Neural cell (in vitro differentiated cells): ENCODE measurements at regions not wholly inside any gene's neighbourhood (a gene's known extent, or its start where the extent isn't known, plus 50 kb on each side); places are given as distances from the start of the nearest gene placed in this dataset.

Source experiments
- H2AFZ ChIP-seq: fragments of 200-600, 300-800 bp; sonication (generic), shearing (Covaris generic); 2 replicates; pipeline ENCODE4 v1.6.0; 2014; ENCODE audit warnings: low read depth, mild to moderate bottlenecking, antibody characterized with exemption, low read length, moderate library complexity
- H3F3A ChIP-seq: fragments of 200-600 bp; shearing (Covaris generic); 2 replicates; pipeline ENCODE4 v1.6.1; 2016; ENCODE audit warnings: mild to moderate bottlenecking, moderate library complexity, mixed read lengths, antibody characterized with exemption, low read length; ENCODE audit not compliant: insufficient read depth, poor library complexity, severe bottlenecking
- H3K27ac ChIP-seq: fragments of 200-600, 300-800 bp; sonication (generic), shearing (Covaris generic); 2 replicates; pipeline ENCODE4 v1.5.1; 2014; ENCODE audit warnings: mild to moderate bottlenecking, low read length, moderate library complexity
- H3K27me3 ChIP-seq: fragments of 300-800, 200-600 bp; sonication (generic), shearing (Covaris generic); 2 replicates; pipeline ENCODE4 v1.6.0; 2014; ENCODE audit warnings: mild to moderate bottlenecking, low read depth, low read length, moderate library complexity; ENCODE audit not compliant: insufficient read depth
- H3K36me3 ChIP-seq: fragments of 300-800, 200-600 bp; sonication (generic), shearing (Covaris generic); 2 replicates; pipeline ENCODE4 v1.5.1; 2014; ENCODE audit warnings: mild to moderate bottlenecking, antibody characterized with exemption, low read length, moderate library complexity; ENCODE audit not compliant: insufficient read depth
- H3K4me2 ChIP-seq: fragments of 300-800, 200-600 bp; sonication (generic), shearing (Covaris generic); 2 replicates; pipeline ENCODE4 v1.6.0; 2014; ENCODE audit warnings: mild to moderate bottlenecking, low read length
- H3K4me3 ChIP-seq: fragments of 300-800, 200-600 bp; sonication (generic), shearing (Covaris generic); 2 replicates; pipeline ENCODE4 v1.5.1; 2014; ENCODE audit warnings: mild to moderate bottlenecking, low read length, moderate library complexity
- H3K79me2 ChIP-seq: fragments of 200-600 bp; shearing (Covaris generic); replicated peaks from 2 replicates; pipeline ENCODE4 v1.6.0; 2014; ENCODE audit warnings: mild to moderate bottlenecking, low read length, moderate library complexity; ENCODE audit not compliant: insufficient read depth
- H3K9ac ChIP-seq: fragments of 300-800, 200-600 bp; sonication (generic), shearing (Covaris generic); 2 replicates; pipeline ENCODE4 v1.6.1; 2016; ENCODE audit warnings: mild to moderate bottlenecking, low read length, mixed read lengths
- H3K9me2 ChIP-seq: fragments of 200-600 bp; shearing (Covaris generic); 2 replicates; pipeline ENCODE4 v1.6.1; 2016; ENCODE audit warnings: mild to moderate bottlenecking, low read length, mixed read lengths; ENCODE audit not compliant: insufficient read depth
- H3K9me3 ChIP-seq: fragments of 200-600, 300-800 bp; sonication (generic), shearing (Covaris generic); 2 replicates; pipeline ENCODE4 v1.6.1; 2016; ENCODE audit warnings: mild to moderate bottlenecking, mixed run types, low read length, moderate library complexity, mixed read lengths
- H4K20me1 ChIP-seq: fragments of 200-600 bp; shearing (Covaris generic); 2 replicates; pipeline ENCODE4 v1.6.1; 2016; ENCODE audit warnings: mild to moderate bottlenecking, mixed run types; ENCODE audit not compliant: insufficient read depth
- CTCF ChIP-seq: fragments of 450-650 bp; IDR thresholded peaks from 2 replicates; pipeline ENCODE4 v1.5.1; 2014; ENCODE audit warnings: antibody characterized with exemption, mild to moderate bottlenecking, moderate library complexity; ENCODE audit not compliant: poor library complexity, severe bottlenecking
- EP300 ChIP-seq: fragments of 450-650 bp; conservative IDR thresholded peaks from 2 replicates; pipeline ENCODE4 v1.6.1; 2014; ENCODE audit warnings: antibody characterized with exemption, mild to moderate bottlenecking, moderate library complexity; ENCODE audit not compliant: poor library complexity, severe bottlenecking
- EZH2 ChIP-seq: fragments of 200-600, 300-800 bp; shearing (Covaris generic), sonication (generic); IDR thresholded peaks from 2 replicates; pipeline ENCODE4 v1.6.1; 2014; ENCODE audit warnings: antibody characterized with exemption, low read length, borderline replicate concordance, mild to moderate bottlenecking; ENCODE audit not compliant: insufficient read depth, poor library complexity, severe bottlenecking
- MXI1 ChIP-seq: fragments of 450-650 bp; conservative IDR thresholded peaks from 2 replicates; pipeline ENCODE4 v1.6.1; 2014; ENCODE audit warnings: antibody characterized with exemption, mild to moderate bottlenecking; ENCODE audit not compliant: poor library complexity, severe bottlenecking
- POLR2AphosphoS5 ChIP-seq: IDR thresholded peaks from 2 replicates; pipeline ENCODE4 v1.6.1; 2012
- RAD21 ChIP-seq: fragments of 450-650 bp; conservative IDR thresholded peaks from 2 replicates; pipeline ENCODE4 v1.6.1; 2014; ENCODE audit warnings: antibody characterized with exemption, mild to moderate bottlenecking, moderate library complexity
- REST ChIP-seq: IDR thresholded peaks from 2 replicates; pipeline ENCODE4 v1.6.1; 2012; ENCODE audit warnings: borderline replicate concordance
- SMC3 ChIP-seq: fragments of 450-650 bp; conservative IDR thresholded peaks from 2 replicates; pipeline ENCODE4 v1.6.1; 2014; ENCODE audit warnings: antibody characterized with exemption, mild to moderate bottlenecking, moderate library complexity; ENCODE audit not compliant: poor library complexity
- TAF1 ChIP-seq: IDR thresholded peaks from 2 replicates; pipeline ENCODE4 v1.6.1; 2012; ENCODE audit warnings: low read depth

- Histone ChIP-seq H3K9me2 (no peaks in the 10 kb centered on the region), H3K4me3 (peak overlapping the region; percentile 39), H3K27ac (no peak overlapping the region), H2AFZ (no peak overlapping the region), H3K4me2 (no peak overlapping the region), H3K9me3 (no peaks in the 10 kb centered on the region), H3K27me3 (no peaks in the 10 kb centered on the region), H3K79me2 (no peaks in the 10 kb centered on the region), H3K36me3 (no peaks in the 10 kb centered on the region), H3K9ac (peak overlapping the region; percentile 5), H3F3A (no peaks in the 10 kb centered on the region), H4K20me1 (no peaks in the 10 kb centered on the region)
- TF ChIP-seq RAD21: no peak
- TF ChIP-seq CTCF: no peak
- no peak for TF ChIP-seq REST
- no peak for TF ChIP-seq EP300
- no peak for TF ChIP-seq EZH2
- no peak for TF ChIP-seq SMC3
- no peak for TF ChIP-seq MXI1
- TF ChIP-seq POLR2AphosphoS5: no peak
- no peak for TF ChIP-seq TAF1
Measured at GRCh38 chr22:48579043-48579927, 1248.4 kb downstream of the BRD1 start.

GRCh38 chr22:48578138-48579042 lies 1249.3 kb downstream of the BRD1 start:
- no peaks in the 10 kb centered on the region for H3K36me3 ChIP-seq
- no peaks in the 10 kb centered on the region for H3F3A ChIP-seq
- H3K27me3 ChIP-seq: no peaks in the 10 kb centered on the region
- H3K4me3 ChIP-seq: peak overlapping the region; percentile 64
- no peaks in the 10 kb centered on the region for H3K79me2 ChIP-seq
- no peaks in the 10 kb centered on the region for H3K9me3 ChIP-seq
- no peak overlapping the region for H2AFZ ChIP-seq
- no peaks in the 10 kb centered on the region for H4K20me1 ChIP-seq
- TF ChIP-seq RAD21 (no peak), EZH2 (no peak), MXI1 (no peak), REST (no peak), TAF1 (no peak), SMC3 (no peak), POLR2AphosphoS5 (no peak), EP300 (no peak), CTCF (no peak)
- H3K4me2 ChIP-seq: no peak overlapping the region
- H3K9ac ChIP-seq: peak overlapping the region; percentile 5
- H3K27ac ChIP-seq: no peak overlapping the region
- H3K9me2 ChIP-seq: no peaks in the 10 kb centered on the region
